T47D (cell line): ENCODE measurements at regions not wholly inside any gene's neighbourhood (a gene's known extent, or its start where the extent isn't known, plus 50 kb on each side); places are given as distances from the start of the nearest gene placed in this dataset.

ENCODE experiments used
- DNase-seq, 2 experiments: peaks; one replicate each; pipeline versions ENCODE4 v3.0.0 to v3.0.0-alpha.2; 2011 to 2012; ENCODE audit warnings: low read depth in 1 of 2, low spot score in 1 of 2
- JUND ChIP-seq: IDR thresholded peaks from 2 replicates; pipeline ENCODE4 v1.6.1; 2012; ENCODE audit warnings: low read depth
- in situ Hi-C: cut with HindIII; loops from 2 replicates; pipeline ENCODE4 v1.10.0; 2016; ENCODE audit warnings: low sequenced_read_pairs, low pct_unique_long_range_greater_than_20kb

GRCh38 chr12:4134448-4135263 lies 138.9 kb upstream of the CCND2 start:
- DNase-seq: no peak
- in situ Hi-C loops: no loop called here
- no peak for TF ChIP-seq JUND

GRCh38 chr12:4133636-4134447 lies 139.7 kb upstream of the CCND2 start:
- in situ Hi-C loops: no loop called here
- DNase-seq: no peak
- no peak for TF ChIP-seq JUND

- DNase-seq: no peak
- no peak for TF ChIP-seq JUND
- in situ Hi-C loops: no loop called here
These were observed 140.5 kb upstream of the CCND2 start for GRCh38 chr12:4133029-4133428.

- in situ Hi-C loops: no loop called here
- no peak for DNase-seq
- no peak for TF ChIP-seq JUND
These were observed 152.0 kb upstream of the CCND2 start for GRCh38 chr12:4121506-4122020.

- DNase-seq: no peak
- in situ Hi-C loops: no loop called here
- no peak for TF ChIP-seq JUND
These were observed 153.1 kb upstream of the CCND2 start for GRCh38 chr12:4120316-4120917.

- no peak for TF ChIP-seq JUND
- in situ Hi-C loops: no loop called here
These were observed 154.3 kb upstream of the CCND2 start for GRCh38 chr12:4119157-4119761.

GRCh38 chr12:4118601-4119156 lies 154.9 kb upstream of the CCND2 start:
- DNase-seq: no peak
- no peak for TF ChIP-seq JUND
- in situ Hi-C loops: no loop called here

More at GRCh38 chr12:4119157-4119761, 154.3 kb upstream of the CCND2 start:
- DNase-seq: no peak

GRCh38 chr12:4118017-4118510 lies 155.5 kb upstream of the CCND2 start:
- in situ Hi-C loops: no loop called here
- no peak for DNase-seq
- TF ChIP-seq JUND: no peak

- in situ Hi-C loops: no loop called here
- TF ChIP-seq JUND: no peak
- no peak for DNase-seq
These were observed 156.1 kb upstream of the CCND2 start for GRCh38 chr12:4117386-4118016.

GRCh38 chr12:4116251-4117111 lies 157.1 kb upstream of the CCND2 start:
- peak in 1 of 2 experiments; percentile 2 for DNase-seq
- in situ Hi-C loops: no loop called here

GRCh38 chr12:4115570-4115969 lies 158.0 kb upstream of the CCND2 start:
- no peak for DNase-seq
- in situ Hi-C loops: no loop called here
- no peak for TF ChIP-seq JUND

More at GRCh38 chr12:4116251-4117111, 157.1 kb upstream of the CCND2 start:
- TF ChIP-seq JUND: no peak
